HEK293 (cell line): ENCODE measurements at regions not wholly inside any gene's neighbourhood (a gene's known extent, or its start where the extent isn't known, plus 50 kb on each side); places are given as distances from the start of the nearest gene placed in this dataset.

Experiments used
- REPIN1 ChIP-seq: fragments of 450-650 bp; formaldehyde crosslinking; IDR thresholded peaks from 2 replicates; pipeline ENCODE4 v1.5.1; 2017; ENCODE audit warnings: missing biosample characterization, missing genetic modification characterization, low read depth
- SETDB1 ChIP-seq: IDR thresholded peaks from one replicate; pipeline ENCODE4 v1.6.1; 2017; ENCODE audit warnings: mild to moderate bottlenecking, low read length, moderate library complexity, mixed read lengths; ENCODE audit not compliant: insufficient read length
- ZNF449 ChIP-seq: fragments of 450-650 bp; formaldehyde crosslinking; IDR thresholded peaks from 2 replicates; pipeline ENCODE4 v1.5.1; 2017; ENCODE audit warnings: missing biosample characterization, mild to moderate bottlenecking, missing genetic modification characterization, moderate library complexity
- ZNF544 ChIP-seq: fragments of 450-650 bp; formaldehyde crosslinking; IDR thresholded peaks from 2 replicates; pipeline ENCODE4 v1.5.0; 2017; ENCODE audit warnings: missing biosample characterization, missing genetic modification characterization

DNA sequence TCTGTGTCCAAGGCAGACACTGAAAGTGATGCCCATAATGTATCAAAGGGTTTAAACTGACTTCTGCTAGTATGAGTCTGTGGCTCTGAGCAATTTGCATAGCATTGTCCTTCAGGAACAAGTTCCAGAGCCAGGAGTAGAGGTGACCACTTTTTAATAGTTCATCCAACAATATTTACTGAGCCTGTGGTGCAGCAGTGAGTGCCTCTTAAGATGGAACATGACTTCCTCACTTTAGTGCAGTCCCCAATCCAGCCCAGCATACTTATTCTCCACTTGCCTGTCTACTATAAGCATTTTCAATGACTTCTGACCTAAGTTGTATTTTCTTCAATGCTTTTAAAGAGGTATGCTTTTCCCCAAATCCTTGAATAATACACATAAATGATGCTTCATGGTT, 611.3 kb downstream of the MED13L start:
- TF ChIP-seq ZNF449 (tag by site-specific recombination), result no peak
- TF ChIP-seq ZNF544 (tag by site-specific recombination), result no peak
- TF ChIP-seq SETDB1, result no peak
- no peak for TF ChIP-seq REPIN1
